OCI-LY7 (cell line): ENCODE measurements at regions not wholly inside any gene's neighbourhood (a gene's known extent, or its start where the extent isn't known, plus 50 kb on each side); places are given as distances from the start of the nearest gene placed in this dataset.

Experiments used
- BruUV-seq: library from RNA; stranded (reverse); fragments of 400-500 nt; replicated peaks from 2 replicates; lab custom pipeline; 2021; lab: Mats Ljungman, UMichigan
- CTCF ChIA-PET: fragments of 300-600 bp; sonication (Branson Sonifier 250); formaldehyde crosslinking; loops from one replicate; lab custom pipeline; 2022; ENCODE audit warnings: antibody characterized with exemption; ENCODE audit not compliant: unreplicated experiment; lab: Charles Lee
- POLR2A ChIA-PET: fragments of 300-600 bp; sonication (Branson Sonifier 250); formaldehyde crosslinking; loops from one replicate; lab custom pipeline; 2022; ENCODE audit warnings: antibody characterized with exemption; lab: Charles Lee
- DNase-seq: peaks from one replicate; pipeline ENCODE4 v3.0.0-alpha.2; 2015; ENCODE audit warnings: low spot score
- H2AFZ ChIP-seq: fragments of 200-600 bp; sonication (generic), shearing (Covaris generic); 2 replicates; pipeline ENCODE4 v1.6.1; 2014; ENCODE audit warnings: mild to moderate bottlenecking, antibody characterized with exemption, low read length, moderate library complexity
- H3K27ac ChIP-seq: fragments of 200-600 bp; sonication (generic); 2 replicates; pipeline ENCODE4 v1.5.1; 2014; ENCODE audit warnings: mixed run types, low read depth, mild to moderate bottlenecking, moderate library complexity, low read length, inconsistent platforms; ENCODE audit not compliant: poor library complexity, severe bottlenecking
- H3K36me3 ChIP-seq: fragments of 200-600 bp; sonication (generic); 2 replicates; pipeline ENCODE4 v1.6.1; 2014; ENCODE audit warnings: mild to moderate bottlenecking, antibody characterized with exemption, low read length, moderate library complexity, mixed read lengths; ENCODE audit not compliant: insufficient read depth
- H3K4me1 ChIP-seq: fragments of 200-600 bp; sonication (generic); 2 replicates; pipeline ENCODE4 v1.5.1; 2014; ENCODE audit warnings: mild to moderate bottlenecking, low read length; ENCODE audit not compliant: insufficient read depth, poor library complexity, severe bottlenecking
- H3K4me2 ChIP-seq: fragments of 200-600 bp; sonication (generic); 2 replicates; pipeline ENCODE4 v1.6.1; 2014; ENCODE audit warnings: mild to moderate bottlenecking, low read length
- H3K4me3 ChIP-seq: fragments of 200-600 bp; sonication (generic); 2 replicates; pipeline ENCODE4 v1.5.1; 2014; ENCODE audit warnings: mild to moderate bottlenecking, low read depth, low read length; ENCODE audit not compliant: poor library complexity, severe bottlenecking
- H3K79me2 ChIP-seq: fragments of 200-600 bp; sonication (generic); 2 replicates; pipeline ENCODE4 v1.6.1; 2016; ENCODE audit warnings: low read depth, mild to moderate bottlenecking, low read length, moderate library complexity, mixed read lengths; ENCODE audit not compliant: insufficient read depth
- H3K9me2 ChIP-seq: fragments of 200-600 bp; sonication (generic); 2 replicates; pipeline ENCODE4 v1.6.1; 2016; ENCODE audit warnings: mild to moderate bottlenecking, low read length, mixed read lengths; ENCODE audit not compliant: insufficient read depth
- H3K9me3 ChIP-seq: fragments of 200-600 bp; sonication (generic); 2 replicates; pipeline ENCODE4 v1.6.1; 2014; ENCODE audit warnings: mild to moderate bottlenecking, mixed run types, low read length, mixed read lengths
- H4K20me1 ChIP-seq: fragments of 200-600 bp; sonication (generic); 2 replicates; pipeline ENCODE4 v1.6.1; 2014; ENCODE audit warnings: mild to moderate bottlenecking, antibody characterized with exemption, low read length, moderate library complexity, mixed read lengths; ENCODE audit not compliant: insufficient read depth
- CTCF ChIP-seq: fragments of 200-600 bp; sonication (generic); conservative IDR thresholded peaks from 2 replicates; pipeline ENCODE4 v1.5.1; 2014; ENCODE audit warnings: mild to moderate bottlenecking, antibody characterized with exemption, low read length, moderate library complexity, mixed read lengths
- EZH2phosphoT487 ChIP-seq: fragments of 200-600 bp; sonication (generic); IDR thresholded peaks from 2 replicates; pipeline ENCODE4 v1.6.1; 2018; ENCODE audit warnings: low read depth, borderline replicate concordance, mild to moderate bottlenecking, mixed run types, antibody characterized with exemption, low read length, moderate library complexity, mixed read lengths
- intact Hi-C: fragments of 100-400 bp; cut with micrococcal nuclease; formaldehyde crosslinking; loops from one replicate; pipeline ENCODE4 v1.10.0; 2022; ENCODE audit not compliant: unreplicated experiment

DNA sequence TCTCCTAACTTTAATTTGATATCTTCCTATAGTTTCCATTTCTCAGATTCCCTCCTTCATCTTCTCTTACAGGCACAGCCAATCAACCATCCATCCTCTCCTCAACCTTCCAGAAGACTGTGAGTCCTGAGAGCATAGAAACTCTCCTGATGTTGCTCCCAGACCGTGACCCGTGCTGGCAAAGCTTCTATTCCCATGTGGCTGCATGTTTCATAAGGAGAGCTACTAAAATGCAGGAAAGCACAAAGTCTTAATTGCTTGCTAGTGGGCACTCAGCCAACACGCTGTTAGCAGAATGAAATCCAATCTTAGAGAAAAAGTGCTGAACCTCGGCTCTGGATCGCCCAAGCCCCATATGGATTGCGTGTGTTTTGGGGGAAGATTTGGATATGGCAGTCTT is 1244.7 kb upstream of the ZEB2 start:
- no peak for DNase-seq
- Histone ChIP-seq H3K4me1 (no peaks in the 10 kb centered on the region), H3K36me3 (no peaks in the 10 kb centered on the region), H3K79me2 (no peaks in the 10 kb centered on the region), H2AFZ (no peak overlapping the region), H3K4me2 (no peak overlapping the region), H4K20me1 (no peaks in the 10 kb centered on the region), H3K4me3 (no peak overlapping the region), H3K9me2 (no peaks in the 10 kb centered on the region), H3K27ac (no peak overlapping the region), H3K9me3 (no peaks in the 10 kb centered on the region)
- ChIA-PET POLR2A (interaction anchor here (0.6 to 0.9 kb wide), 2 partner anchors 10 to 1857 kb away, joined by 3 to 7 read pairs; no protein-coding TSS in a partner anchor), CTCF (no interaction called here)
- TF ChIP-seq CTCF, result no peak
- no peak for TF ChIP-seq EZH2phosphoT487
- intact Hi-C loops, result no loop called here
- BruUV-seq, result no TSS peak

- Histone ChIP-seq H3K9me2 (no peaks in the 10 kb centered on the region), H3K36me3 (no peaks in the 10 kb centered on the region), H3K4me1 (no peaks in the 10 kb centered on the region), H3K79me2 (no peaks in the 10 kb centered on the region), H3K4me3 (no peak overlapping the region), H3K27ac (no peak overlapping the region), H3K4me2 (no peak overlapping the region), H4K20me1 (no peaks in the 10 kb centered on the region), H3K9me3 (no peaks in the 10 kb centered on the region), H2AFZ (no peak overlapping the region)
- no TSS peak for BruUV-seq
- TF ChIP-seq CTCF (no peak), EZH2phosphoT487 (no peak)
- CTCF ChIA-PET, result no interaction called here
- POLR2A ChIA-PET, result no interaction called here
- DNase-seq, result no peak
- intact Hi-C loops, result no loop called here
These were observed 1241.1 kb upstream of the ZEB2 start for GRCh38 chr2:145760781-145761649.

DNA sequence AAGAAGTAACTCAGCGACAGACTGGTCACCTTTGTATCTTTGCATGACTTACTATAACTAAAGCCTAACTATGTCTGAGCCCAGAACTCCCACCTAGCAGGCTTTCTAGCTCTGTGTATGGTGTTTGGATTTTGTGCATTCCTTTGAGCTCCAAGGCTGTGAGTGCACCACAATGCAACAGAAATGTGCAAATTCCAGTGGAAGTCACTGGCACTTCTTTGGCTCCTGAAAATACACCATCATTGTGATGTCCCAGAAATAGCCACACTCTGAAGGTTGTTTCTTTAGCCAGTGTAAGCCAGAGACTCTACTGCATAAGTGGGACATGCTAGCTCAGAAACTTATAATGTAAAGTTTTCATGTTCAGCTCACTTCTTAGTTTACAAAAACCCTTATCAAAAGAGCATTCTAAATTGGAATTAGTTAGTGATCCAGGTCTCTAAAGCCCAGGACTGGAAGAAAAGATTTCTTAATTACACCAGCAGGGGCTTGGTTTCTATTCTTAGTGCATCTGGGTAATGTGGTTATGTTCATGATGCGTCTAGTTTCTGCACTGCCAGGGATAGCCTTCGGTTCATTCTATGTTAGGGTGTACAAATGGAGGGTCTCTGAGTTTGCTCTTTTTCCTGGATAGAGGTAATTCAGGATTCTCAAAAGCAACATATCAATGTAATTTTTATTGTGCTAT is 1239.5 kb upstream of the ZEB2 start:
- no peak overlapping the region for H2AFZ ChIP-seq
- no peak overlapping the region for H3K27ac ChIP-seq
- no peaks in the 10 kb centered on the region for H3K9me2 ChIP-seq
- BruUV-seq, result no TSS peak
- intact Hi-C loops, result loop anchor here (10.0 kb wide), 2 partner anchors 1235 to 1615 kb away; partner anchors contain the start of gene ZEB2
- ChIA-PET CTCF (no interaction called here), POLR2A (interaction anchor here (0.8 to 0.9 kb wide), 2 partner anchors 15 to 113 kb away, joined by 3 read pairs; no protein-coding TSS in a partner anchor)
- no peaks in the 10 kb centered on the region for H3K9me3 ChIP-seq
- TF ChIP-seq EZH2phosphoT487, result no peak
- TF ChIP-seq CTCF, result no peak
- no peaks in the 10 kb centered on the region for H4K20me1 ChIP-seq
- H3K4me1 ChIP-seq, result no peaks in the 10 kb centered on the region
- H3K4me3 ChIP-seq, result no peak overlapping the region
- H3K79me2 ChIP-seq, result no peaks in the 10 kb centered on the region
- no peaks in the 10 kb centered on the region for H3K36me3 ChIP-seq
- no peak for DNase-seq
- no peak overlapping the region for H3K4me2 ChIP-seq
